Fibroblast of gingiva (primary cell): ENCODE measurements at regions not wholly inside any gene's neighbourhood (a gene's known extent, or its start where the extent isn't known, plus 50 kb on each side); places are given as distances from the start of the nearest gene placed in this dataset.
"Not testable (repeated sequence)": the region's sequence is repeated elsewhere in the genome, so short reads cannot be mapped to it uniquely, and the experiment has no call there.

ENCODE experiments used
- DNase-seq: peaks from one replicate; pipeline ENCODE4 v3.0.0-alpha.2; 2011; ENCODE audit warnings: low read depth

DNA sequence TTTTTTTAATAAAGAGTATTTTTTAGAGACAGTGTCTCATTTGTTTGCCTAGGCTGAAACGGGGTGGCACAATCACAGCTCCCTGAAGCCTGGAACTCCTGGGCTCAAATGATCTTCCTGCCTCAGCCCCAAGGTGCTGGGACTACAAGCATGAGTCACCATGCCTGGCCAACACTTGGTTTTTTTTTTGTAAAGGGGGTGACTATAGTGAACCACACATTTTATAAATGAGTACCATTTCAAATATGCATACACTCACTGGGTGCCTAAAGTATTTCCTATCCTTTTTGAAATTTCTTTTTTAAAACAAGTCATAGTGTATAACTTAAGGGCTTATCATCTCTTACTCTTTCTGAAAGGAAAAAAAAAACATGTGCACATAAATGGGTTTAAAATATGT, 325.2 kb upstream of the MEIS2 start:
- DNase-seq, result no peak

DNA sequence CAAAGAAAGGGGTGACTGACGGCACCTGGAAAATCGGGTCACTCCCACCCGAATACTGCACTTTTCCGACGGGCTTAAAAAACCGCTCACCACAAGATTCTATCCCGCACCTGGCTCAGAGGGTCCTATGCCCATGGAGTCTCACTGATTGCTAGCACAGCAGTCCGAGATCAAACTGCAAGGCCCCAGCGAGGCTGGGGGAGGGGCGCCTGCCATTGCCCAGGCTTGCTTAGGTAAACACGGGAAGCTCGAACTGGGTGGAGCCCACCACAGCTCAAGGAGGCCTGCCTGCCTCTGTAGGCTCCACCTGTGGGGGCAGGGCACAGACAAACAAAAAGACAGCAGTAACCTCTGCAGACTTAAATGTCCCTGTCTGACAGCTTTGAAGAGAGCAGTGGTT, 327.0 kb upstream of the MEIS2 start:
- not testable (repeated sequence) for DNase-seq

DNA sequence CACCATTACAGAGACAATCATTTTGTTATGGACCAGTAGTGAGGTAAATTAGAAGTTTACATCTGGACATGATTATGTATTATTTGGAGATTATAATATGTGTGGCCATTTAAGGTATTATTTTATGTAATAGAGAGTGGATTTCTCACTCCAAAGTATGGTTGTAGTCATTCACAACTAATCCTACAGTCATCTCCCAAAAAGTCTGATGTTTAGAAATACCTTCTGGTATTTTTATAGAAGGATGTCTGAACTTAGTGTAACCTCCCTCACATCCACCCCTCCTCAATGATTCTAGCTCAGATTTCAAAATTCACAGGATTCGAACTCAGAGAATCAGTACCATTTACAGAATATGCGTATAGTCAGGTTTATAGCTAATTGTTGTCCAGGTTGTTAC, 346.6 kb upstream of the MEIS2 start:
- DNase-seq, result no peak

DNA sequence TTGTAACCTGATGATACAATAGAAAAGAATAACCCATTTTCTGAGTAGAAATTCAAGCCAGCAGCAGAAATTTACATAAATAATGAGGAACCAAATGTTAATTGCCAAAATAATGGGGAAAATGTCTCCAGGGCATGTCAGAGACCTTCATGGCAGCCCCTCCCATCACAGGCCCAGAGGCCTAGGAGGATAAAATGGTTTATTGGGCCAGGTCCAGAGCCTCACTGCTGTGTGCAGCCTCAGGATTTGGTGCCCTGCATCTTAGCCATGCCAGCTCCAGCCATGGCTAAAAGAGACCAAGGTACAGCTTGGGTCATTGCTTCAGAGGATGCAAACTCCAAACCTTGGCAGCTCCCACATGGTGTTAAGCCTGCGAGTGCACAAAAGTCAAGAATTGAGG, 352.1 kb upstream of the MEIS2 start:
- no peak for DNase-seq

DNA sequence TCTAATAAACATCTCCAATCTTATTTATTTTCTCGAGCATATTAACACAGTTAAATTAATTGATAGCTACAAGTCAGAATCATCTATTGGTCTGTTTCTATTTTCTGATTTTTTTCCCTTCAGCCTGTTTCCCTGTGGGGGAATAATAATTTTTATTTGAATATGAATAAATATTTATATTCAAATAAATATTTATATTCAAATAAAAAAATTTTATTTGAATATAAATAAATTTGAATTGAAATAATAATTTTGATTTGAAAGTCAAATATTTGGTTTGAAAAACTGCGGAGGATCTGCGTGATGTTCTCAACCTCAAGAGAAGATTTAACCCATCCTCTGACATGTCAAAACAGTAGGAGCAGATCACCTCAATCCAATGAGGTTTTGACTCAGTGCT, 380.1 kb upstream of the MEIS2 start:
- DNase-seq, result no peak

DNA sequence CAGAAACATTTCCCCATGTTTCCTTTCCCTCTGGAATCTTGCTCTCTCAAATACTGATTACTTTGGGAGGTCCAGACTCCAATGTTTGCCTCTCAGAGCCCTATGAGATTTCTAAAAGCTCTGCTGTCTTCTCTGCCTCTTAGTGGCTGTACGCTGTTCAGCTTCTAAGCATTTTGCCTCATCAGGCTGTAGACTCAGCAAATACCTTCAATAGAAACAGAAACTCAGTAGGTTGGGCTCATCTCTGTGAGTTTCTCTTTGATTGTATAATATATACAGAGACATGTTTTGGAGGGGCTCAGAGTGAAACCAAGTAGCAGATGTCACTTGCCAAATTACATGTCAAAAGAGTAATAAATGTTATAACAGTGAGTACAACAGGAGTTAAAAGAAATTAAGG, 380.8 kb upstream of the MEIS2 start:
- no peak for DNase-seq

DNA sequence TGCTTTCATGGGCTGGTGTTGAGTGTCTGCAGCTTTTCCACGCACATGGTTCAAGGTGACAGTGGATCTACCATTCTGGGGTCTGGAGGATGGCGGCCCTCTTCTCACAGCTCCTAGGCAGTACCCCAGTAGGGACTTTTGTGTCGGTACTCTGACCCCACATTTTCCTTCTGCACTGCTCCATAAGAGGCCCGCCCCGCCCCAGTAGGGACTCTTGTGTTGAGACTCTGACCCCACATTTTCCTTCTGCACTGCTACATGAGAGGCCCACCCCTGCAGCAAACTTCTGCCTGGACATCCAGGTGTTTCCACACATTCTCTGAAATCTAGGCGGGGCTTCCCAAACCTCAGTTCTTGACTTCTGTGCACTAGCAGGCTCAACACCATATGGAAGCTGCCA, 383.4 kb upstream of the MEIS2 start:
- no peak for DNase-seq

DNA sequence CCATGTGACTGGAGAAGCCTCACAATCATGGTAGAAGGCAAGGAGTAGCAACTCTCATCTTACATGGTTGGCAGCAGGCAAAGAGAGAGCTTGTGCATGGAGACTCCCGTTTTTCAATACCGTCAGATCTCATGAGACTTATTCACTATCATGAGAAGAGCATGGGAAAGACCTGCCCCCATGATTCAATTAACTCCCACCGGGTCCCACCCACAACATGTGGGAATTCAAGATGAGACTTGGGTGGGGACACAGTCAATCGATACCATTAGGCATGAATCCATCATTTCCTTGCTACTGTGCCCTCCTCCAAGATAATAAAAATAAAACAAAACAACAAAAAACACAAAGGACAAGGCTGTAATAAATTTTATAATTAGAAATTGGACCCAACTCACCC, 384.7 kb upstream of the MEIS2 start:
- no peak for DNase-seq

DNA sequence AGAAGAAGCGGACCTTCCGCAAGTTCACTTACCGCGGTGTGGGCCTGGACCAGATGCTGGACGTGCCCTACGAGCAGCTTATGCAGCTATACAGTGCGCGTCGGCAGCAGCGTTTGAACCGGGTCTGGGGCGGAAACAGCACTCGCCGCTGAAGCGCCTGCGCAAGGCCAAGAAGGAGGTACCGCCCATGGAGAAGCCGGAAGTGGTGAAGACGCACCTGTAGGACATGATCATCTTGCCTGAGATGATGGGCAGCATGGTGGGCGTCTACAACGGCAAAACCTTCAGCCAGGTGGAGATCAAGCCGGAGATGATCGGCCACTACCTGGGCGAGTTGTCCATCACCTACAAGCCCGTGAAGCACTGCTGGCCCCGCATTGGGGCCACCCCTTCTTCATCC, 390.4 kb upstream of the MEIS2 start:
- DNase-seq, result no peak

DNA sequence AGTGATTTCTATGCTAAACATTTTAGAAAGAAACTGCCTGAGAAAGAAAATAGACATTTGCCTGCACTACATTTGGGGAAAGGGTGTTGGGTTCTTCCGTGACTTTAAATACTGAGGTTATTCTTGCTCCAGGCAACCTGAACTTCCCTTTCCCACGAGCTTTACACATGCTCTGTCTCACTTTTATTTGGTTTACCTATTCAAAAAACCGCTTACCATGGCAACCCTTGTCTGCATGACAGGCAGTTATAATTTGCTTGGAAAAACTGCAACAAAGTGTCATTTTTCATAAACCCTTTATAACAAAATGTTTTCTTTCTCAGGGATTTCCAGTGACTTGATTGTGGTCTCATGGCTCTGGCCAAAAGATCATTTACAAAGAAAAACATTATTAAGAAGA, 416.3 kb upstream of the MEIS2 start:
- no peak for DNase-seq

DNA sequence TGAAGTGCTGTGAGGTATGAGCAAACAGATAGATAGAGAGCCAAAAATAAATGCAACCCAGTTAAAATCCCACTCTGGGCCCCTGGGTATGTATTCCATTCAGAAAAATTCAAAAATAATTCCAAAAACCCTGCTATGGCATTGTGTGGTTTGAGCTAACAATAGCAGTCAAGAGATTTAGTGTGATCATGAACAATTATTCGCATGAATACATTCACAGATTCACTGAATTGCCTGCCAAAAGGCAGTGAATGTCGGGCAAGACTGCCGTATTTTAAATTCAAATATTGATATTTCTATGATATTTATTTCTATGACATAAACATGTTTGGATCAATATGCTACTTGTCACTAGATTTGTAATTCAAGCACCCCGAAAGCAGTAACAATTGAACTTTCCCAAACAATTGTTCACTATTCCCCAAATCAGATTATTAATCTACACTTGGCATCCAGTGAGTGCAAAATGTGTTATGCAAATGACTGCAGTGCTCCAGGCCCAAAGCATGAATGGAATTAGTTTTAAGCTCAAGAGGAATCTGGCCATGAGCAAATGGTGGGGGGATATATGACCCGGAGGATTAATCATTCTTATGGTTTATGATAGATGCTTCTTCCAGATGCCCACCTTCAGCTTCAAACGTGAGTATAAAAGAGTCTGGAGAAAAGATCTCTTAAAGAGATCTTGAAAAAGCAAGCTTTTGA, 417.0 kb upstream of the MEIS2 start:
- DNase-seq, result no peak

DNA sequence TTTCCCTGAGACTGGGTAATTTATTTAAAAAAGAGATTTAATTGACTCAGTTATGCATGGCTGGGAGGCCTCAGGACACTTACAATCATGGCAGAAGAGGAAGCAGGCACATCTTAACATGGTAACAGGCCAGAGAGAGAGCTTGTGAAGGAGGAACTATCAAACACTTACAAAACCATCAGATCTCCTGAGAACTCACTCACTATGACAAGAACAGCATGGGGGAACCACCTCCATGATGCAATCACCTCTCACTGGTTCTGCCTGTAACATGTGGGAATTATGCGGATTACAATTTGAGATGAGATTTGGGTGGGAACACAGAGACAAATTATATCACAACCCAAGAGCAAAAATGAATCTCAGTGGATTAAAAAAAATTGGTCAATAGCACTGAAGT, 416.0 kb upstream of the TMCO5A start:
- DNase-seq, result no peak

DNA sequence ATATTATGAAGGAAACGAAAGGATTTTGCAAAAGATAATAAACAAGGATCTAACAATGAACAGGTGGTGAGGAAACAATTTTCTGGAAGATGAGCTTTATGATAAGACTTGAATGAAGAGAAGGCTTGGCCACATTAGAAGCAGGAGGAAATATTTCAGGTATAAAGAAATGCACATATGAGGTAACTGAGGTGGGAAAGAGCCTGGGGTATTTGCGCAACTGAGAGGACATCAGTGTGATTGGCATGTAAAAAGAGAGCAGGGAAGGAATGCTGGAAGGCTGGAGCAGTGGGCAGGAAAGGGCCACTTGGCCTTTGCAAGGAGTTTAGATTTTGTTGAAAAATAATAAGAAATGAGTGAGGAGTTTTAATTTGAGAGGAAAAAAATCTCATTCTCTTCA, 414.4 kb upstream of the TMCO5A start:
- DNase-seq, result no peak

DNA sequence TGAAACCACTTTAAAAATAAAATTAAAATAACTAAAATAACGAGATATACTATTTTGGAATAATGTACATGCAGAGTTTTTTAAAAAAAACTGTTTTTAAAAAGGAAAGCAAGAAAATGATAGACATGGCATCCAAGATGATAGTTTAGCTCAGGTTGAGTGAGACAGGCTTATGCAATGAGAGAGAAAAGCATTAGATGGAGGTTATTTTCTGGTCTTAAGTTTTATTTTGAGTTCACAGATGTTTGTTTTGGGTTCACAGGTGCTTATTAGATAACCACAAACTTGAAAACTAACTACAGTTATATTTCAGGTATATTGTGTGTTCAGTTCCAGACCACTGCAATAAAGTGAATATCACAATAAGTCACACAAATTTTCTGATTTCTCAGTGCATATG, 413.6 kb upstream of the TMCO5A start:
- no peak for DNase-seq

DNA sequence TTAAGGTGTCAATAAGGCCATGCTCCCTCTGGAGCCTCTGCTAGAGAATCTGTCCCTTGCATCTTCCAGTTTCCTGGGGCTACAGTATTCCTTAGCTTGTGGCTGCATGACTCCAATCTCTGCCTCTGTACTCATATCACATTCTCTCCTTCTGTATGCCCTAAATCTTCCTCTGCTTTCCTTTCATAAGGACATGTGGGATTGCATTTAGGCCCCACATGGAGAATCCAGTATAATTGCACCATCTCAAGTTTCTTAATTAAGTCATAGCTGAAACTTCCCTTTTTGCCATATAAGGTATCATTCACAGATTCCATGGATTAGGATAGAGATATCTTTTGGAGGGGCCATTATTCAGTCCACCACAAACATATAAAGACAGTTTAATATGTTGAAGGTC, 409.8 kb upstream of the TMCO5A start:
- DNase-seq, result no peak

DNA sequence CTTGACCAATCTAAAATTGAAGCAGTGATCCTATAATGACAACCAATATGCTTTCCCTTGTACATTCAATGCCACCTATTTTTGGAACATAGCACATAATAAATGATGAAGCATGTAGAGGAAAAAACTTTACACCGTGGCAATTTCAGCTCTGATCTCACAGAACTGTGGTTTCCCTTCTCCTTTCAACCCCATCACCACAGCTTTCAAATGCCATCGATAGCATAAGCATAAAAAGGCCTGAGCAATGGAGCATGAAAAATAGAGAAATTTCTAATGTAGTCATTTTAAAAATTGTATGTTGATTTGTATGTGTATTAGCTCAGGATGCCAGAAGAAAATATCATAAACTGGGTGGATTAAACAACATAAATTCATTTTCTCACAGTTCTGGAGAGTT, 406.0 kb upstream of the TMCO5A start:
- DNase-seq, result no peak

DNA sequence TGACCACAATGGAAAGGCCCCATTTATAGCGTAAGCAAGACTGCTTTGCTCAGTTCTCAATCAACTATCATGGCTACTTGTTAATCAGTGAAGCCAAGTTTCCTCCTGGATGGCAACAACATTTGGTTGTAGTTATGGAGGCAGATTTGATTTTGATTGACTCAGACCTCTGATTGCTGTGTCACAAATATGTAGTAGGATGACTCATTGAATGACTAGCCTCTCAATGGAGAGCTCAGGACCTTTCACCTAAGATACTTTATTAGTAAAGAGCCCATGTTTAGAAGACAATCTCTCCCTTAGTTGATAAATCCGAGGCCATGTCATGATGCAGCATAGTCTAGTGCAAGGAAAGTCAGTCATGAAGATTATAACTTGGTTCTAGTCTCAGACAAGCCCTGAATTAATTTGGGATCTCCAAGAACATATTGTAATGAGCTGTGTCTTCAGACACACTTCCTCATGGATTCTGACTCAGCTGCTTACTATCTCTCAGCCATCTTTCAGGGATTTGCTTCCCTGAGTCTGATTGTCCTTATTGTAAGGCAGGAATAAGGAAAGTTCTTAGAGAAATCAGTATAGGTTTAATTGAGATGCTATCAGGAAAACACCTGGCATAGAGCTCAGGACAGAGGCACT, 397.4 kb upstream of the TMCO5A start:
- DNase-seq, result no peak

DNA sequence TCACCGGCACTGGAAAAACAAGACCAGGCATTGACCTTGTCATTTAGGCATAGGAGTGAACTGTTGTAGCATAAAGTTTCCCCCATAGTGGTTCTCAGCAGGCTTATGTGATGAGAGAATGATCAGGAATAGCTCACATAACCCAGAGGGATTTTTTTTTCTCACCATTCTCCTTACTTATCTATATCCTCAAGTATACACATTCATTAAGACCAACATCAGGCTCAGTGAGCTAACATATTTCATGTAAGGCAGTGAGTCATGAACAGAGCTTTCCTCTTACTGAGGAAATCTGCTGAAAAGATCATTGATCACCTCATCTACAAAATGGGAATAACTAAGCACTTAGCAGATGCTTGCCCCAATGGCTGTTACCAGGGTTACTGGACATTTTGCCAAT, 396.6 kb upstream of the TMCO5A start:
- no peak for DNase-seq

DNA sequence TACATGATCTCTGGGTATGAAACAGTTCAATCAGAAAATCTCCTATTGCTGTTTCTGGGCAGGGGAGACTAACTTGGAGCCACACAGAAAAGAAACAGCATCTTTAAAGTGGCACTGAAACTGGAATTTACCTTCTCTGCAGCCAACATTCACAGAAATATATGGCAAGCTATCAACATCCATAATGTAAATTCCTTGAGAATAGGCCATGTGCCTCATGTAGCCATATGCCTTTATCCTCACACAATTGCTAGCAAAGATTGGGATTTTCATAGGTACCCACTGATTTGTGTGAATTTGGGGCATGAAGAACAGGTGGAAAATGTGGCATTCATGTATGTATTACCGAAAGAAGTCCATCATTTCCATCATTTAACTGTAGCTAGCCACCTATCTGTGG, 386.3 kb upstream of the TMCO5A start:
- no peak for DNase-seq

DNA sequence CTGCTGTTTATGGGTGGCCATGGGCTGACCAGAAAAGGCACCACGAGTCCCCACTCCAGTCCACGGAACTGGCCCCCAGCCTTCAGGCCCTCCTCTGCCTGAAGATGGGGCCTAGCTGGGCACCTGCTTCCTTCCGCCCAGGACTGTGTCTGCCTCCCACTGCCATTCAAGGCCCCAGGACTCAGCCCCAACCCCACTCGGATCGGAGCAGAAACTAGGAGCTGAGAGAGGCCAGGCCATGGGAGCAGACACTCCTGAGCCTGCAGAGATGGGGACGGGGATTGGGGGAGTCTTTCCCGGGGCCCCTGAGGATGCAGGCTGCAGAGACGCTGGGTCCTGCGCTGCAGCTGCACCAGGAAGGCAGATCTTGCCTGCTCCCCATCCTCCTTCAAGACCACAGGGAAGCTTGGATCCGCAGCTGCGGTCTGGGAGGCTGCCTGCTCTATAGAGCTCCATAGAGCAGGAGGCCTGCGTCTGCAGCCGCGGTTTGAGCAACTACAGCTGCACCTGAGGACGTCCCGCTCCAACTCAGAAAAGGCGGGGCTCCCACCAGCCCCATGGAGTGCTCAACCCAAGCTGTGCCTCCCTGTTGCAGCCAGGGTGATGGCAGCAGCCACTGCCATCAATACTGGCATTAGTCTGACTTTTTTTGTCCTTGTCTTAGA, 383.9 kb upstream of the TMCO5A start:
- DNase-seq, result no peak

DNA sequence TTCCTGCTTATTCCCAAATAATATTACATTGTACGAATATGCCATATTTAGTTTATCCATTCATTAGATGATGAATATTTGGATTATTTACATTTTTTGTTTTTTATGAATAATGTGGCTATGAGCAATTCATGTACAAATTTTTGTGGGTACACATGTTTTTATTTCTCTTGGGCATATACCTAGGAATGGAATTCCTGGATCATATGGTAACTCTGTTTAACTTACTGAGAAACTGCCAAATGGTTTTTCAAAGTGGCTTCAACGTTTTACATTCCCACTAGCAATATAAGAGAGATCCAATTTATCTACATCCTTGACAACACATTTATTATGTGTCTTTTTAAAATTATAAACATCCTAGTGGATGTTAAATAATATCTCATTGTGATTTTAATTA, 362.0 kb upstream of the TMCO5A start:
- no peak for DNase-seq

DNA sequence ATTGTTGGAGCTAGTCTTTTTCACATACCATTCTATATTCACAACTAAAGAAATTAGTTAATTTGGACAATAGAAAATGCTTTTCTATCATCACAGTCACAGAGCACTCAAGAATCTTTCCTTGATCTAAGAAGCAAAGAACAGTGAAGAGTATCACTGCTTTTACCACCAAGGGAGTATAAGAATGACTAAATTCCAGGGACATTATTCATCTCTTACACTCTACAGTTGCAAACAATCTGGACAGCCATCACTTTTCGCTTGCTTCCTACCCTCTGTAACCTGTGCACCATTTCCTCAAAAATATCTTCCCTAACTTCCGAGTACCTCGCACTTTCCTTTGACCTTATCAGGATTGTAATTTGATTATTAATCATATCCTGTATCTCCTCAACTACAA, 359.5 kb upstream of the TMCO5A start:
- no peak for DNase-seq

DNA sequence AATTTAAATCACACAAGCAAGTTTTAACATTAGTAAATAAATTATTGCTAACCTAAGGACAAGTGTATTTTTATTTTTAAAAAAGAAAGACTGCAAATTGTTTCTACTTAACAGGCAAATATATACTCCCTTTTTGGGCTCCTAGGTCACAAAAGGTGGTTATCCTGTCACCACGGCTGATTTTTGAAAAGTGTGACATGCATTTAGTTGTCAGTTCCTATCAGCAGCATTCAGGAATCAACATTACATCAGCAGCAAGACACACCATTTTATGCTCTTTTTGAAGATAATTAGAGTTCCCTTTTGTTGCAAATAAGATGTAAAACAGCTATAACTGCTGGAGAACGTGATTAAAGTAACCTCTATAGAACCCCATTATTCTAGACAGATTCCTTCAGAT, 357.5 kb upstream of the TMCO5A start:
- no peak for DNase-seq
